BLaER1 treated with 17β-estradiol and CSF1 and Interleukin-3, amounts not matched to agents 10 nM and 100 nM (cell line): ENCODE measurements at regions not wholly inside any gene's neighbourhood (a gene's known extent, or its start where the extent isn't known, plus 50 kb on each side); places are given as distances from the start of the nearest gene placed in this dataset.

Source experiments
- H3K27ac ChIP-seq, 11 experiments: shearing (Covaris generic); formaldehyde crosslinking; 2 replicates each; pipeline ENCODE4 v1.8.1; 2022
- H3K27me3 ChIP-seq, 11 experiments: shearing (Covaris generic); formaldehyde crosslinking; 2 replicates each; pipeline ENCODE4 v1.8.1; 2022
- H3K36me3 ChIP-seq, 11 experiments: shearing (Covaris generic); formaldehyde crosslinking; 2 replicates each; pipeline ENCODE4 v1.8.1; 2022
- H3K4me1 ChIP-seq, 10 experiments: shearing (Covaris generic); formaldehyde crosslinking; 2 replicates each; pipeline ENCODE4 v1.8.1; 2022
- H3K4me2 ChIP-seq, 11 experiments: shearing (Covaris generic); formaldehyde crosslinking; 2 replicates each; pipeline ENCODE4 v1.8.1; 2022
- H3K4me3 ChIP-seq, 10 experiments: shearing (Covaris generic); formaldehyde crosslinking; 2 replicates each; pipeline ENCODE4 v1.8.1; 2022
- H3K9ac ChIP-seq, 11 experiments: shearing (Covaris generic); formaldehyde crosslinking; 2 replicates each; pipeline ENCODE4 v1.8.1; 2022
- H3K9me3 ChIP-seq, 11 experiments: shearing (Covaris generic); formaldehyde crosslinking; replicated peaks in 1 of 11; 2 replicates each; pipeline ENCODE4 v1.8.1; 2022
- H4K20me1 ChIP-seq, 11 experiments: shearing (Covaris generic); formaldehyde crosslinking; 2 replicates each; pipeline ENCODE4 v1.8.1; 2022
- Cebpa-rat ChIP-seq, 11 experiments: shearing (Covaris generic); IDR thresholded peaks; 2 replicates each; pipeline ENCODE4 v1.8.1; 2022

GRCh38 chr1:58255192-58255591 is 291.3 kb downstream of the OMA1 start:
- no peaks in the 10 kb centered on the region for H3K36me3 ChIP-seq
- peaks cover 0 to 12% (median 0%) of the 10 kb centered on the region in 10 experiments; a peak in 3 of 20 replicates for H3K4me1 ChIP-seq
- no peaks in the 10 kb centered on the region for H3K27me3 ChIP-seq
- no peak overlapping the region for H3K4me3 ChIP-seq
- H4K20me1 ChIP-seq = no peaks in the 10 kb centered on the region
- H3K27ac ChIP-seq = no peak overlapping the region
- H3K9me3 ChIP-seq = peaks cover 0 to 6% (median 5%) of the 10 kb centered on the region in 11 experiments; a peak in 14 of 22 replicates
- no peak overlapping the region for H3K9ac ChIP-seq
- H3K4me2 ChIP-seq = no peak overlapping the region
- TF ChIP-seq Cebpa-rat (IDR thresholded peaks at IDR 0.05) = no peak

- Histone ChIP-seq H3K9me3 (peaks cover 6 to 15% (median 13%) of the 10 kb centered on the region in 11 experiments; a peak in 19 of 22 replicates), H3K27ac (no peak overlapping the region), H3K27me3 (no peaks in the 10 kb centered on the region), H3K36me3 (no peaks in the 10 kb centered on the region), H3K4me1 (peaks cover 0 to 20% (median 0%) of the 10 kb centered on the region in 10 experiments; a peak in 5 of 20 replicates), H3K4me2 (peak overlapping the region in 3 of 11 experiments; percentile 1 to 14 (median 10); a peak in 4 of 22 replicates), H4K20me1 (no peaks in the 10 kb centered on the region), H3K4me3 (no peak overlapping the region), H3K9ac (no peak overlapping the region)
- TF ChIP-seq Cebpa-rat (IDR thresholded peaks at IDR 0.05) = no peak
Observed at GRCh38 chr1:58251430-58252073, 295.0 kb downstream of the OMA1 start.

- Histone ChIP-seq H3K27me3 (no peaks in the 10 kb centered on the region), H3K9me3 (peaks cover 6 to 15% (median 12%) of the 10 kb centered on the region in 11 experiments; a peak in 19 of 22 replicates), H3K36me3 (no peaks in the 10 kb centered on the region), H3K9ac (no peak overlapping the region), H3K4me2 (no peak overlapping the region), H4K20me1 (no peaks in the 10 kb centered on the region), H3K27ac (no peak overlapping the region), H3K4me3 (no peak overlapping the region), H3K4me1 (peaks cover 0 to 20% (median 0%) of the 10 kb centered on the region in 10 experiments; a peak in 5 of 20 replicates)
- no peak for TF ChIP-seq Cebpa-rat (IDR thresholded peaks at IDR 0.05)
Observed at GRCh38 chr1:58250587-58250948, 296.0 kb downstream of the OMA1 start.

GRCh38 chr1:58249737-58250586 is 296.6 kb downstream of the OMA1 start:
- H3K9ac ChIP-seq = no peak overlapping the region
- peaks cover 0 to 20% (median 0%) of the 10 kb centered on the region in 10 experiments; a peak in 5 of 20 replicates for H3K4me1 ChIP-seq
- no peaks in the 10 kb centered on the region for H3K27me3 ChIP-seq
- H3K4me3 ChIP-seq = no peak overlapping the region
- no peak overlapping the region for H3K4me2 ChIP-seq
- no peak overlapping the region for H3K27ac ChIP-seq
- H3K36me3 ChIP-seq = no peaks in the 10 kb centered on the region
- H4K20me1 ChIP-seq = no peaks in the 10 kb centered on the region
- peaks cover 6 to 15% (median 12%) of the 10 kb centered on the region in 11 experiments; a peak in 18 of 22 replicates for H3K9me3 ChIP-seq
- TF ChIP-seq Cebpa-rat (IDR thresholded peaks at IDR 0.05) = no peak

- Histone ChIP-seq H4K20me1 (no peaks in the 10 kb centered on the region), H3K4me2 (no peak overlapping the region), H3K36me3 (no peaks in the 10 kb centered on the region), H3K27me3 (no peaks in the 10 kb centered on the region), H3K4me1 (peaks cover 0 to 20% (median 0%) of the 10 kb centered on the region in 10 experiments; a peak in 5 of 20 replicates), H3K9ac (no peak overlapping the region), H3K27ac (no peak overlapping the region), H3K4me3 (no peak overlapping the region), H3K9me3 (peaks cover 6 to 15% (median 12%) of the 10 kb centered on the region in 11 experiments; a peak in 18 of 22 replicates)
- no peak for TF ChIP-seq Cebpa-rat (IDR thresholded peaks at IDR 0.05)
Observed at GRCh38 chr1:58249388-58249736, 297.2 kb downstream of the OMA1 start.

GRCh38 chr1:58248791-58249190 is 297.7 kb downstream of the OMA1 start:
- no peaks in the 10 kb centered on the region for H3K36me3 ChIP-seq
- no peak overlapping the region for H3K4me2 ChIP-seq
- H3K4me1 ChIP-seq = peaks cover 0 to 20% (median 0%) of the 10 kb centered on the region in 10 experiments; a peak in 5 of 20 replicates
- no peak overlapping the region for H3K4me3 ChIP-seq
- no peaks in the 10 kb centered on the region for H3K27me3 ChIP-seq
- no peak overlapping the region for H3K9ac ChIP-seq
- no peak overlapping the region for H3K27ac ChIP-seq
- H3K9me3 ChIP-seq = peaks cover 6 to 15% (median 12%) of the 10 kb centered on the region in 11 experiments; a peak in 18 of 22 replicates
- no peaks in the 10 kb centered on the region for H4K20me1 ChIP-seq
- no peak for TF ChIP-seq Cebpa-rat (IDR thresholded peaks at IDR 0.05)

GRCh38 chr1:58248072-58248471 is 298.5 kb downstream of the OMA1 start:
- H3K4me3 ChIP-seq = no peak overlapping the region
- peak overlapping the region in 2 of 11 experiments; percentile 10 to 49; a peak in 3 of 22 replicates for H3K4me2 ChIP-seq
- H3K36me3 ChIP-seq = no peaks in the 10 kb centered on the region
- H3K27ac ChIP-seq = no peak overlapping the region
- H4K20me1 ChIP-seq = no peaks in the 10 kb centered on the region
- H3K4me1 ChIP-seq = peaks cover 0 to 20% (median 0%) of the 10 kb centered on the region in 10 experiments; a peak in 5 of 20 replicates
- no peaks in the 10 kb centered on the region for H3K27me3 ChIP-seq
- H3K9ac ChIP-seq = no peak overlapping the region
- H3K9me3 ChIP-seq = peaks cover 6 to 15% (median 12%) of the 10 kb centered on the region in 11 experiments; a peak in 18 of 22 replicates
- no peak for TF ChIP-seq Cebpa-rat (IDR thresholded peaks at IDR 0.05)

- H3K9me3 ChIP-seq = peaks cover 6 to 15% (median 12%) of the 10 kb centered on the region in 11 experiments; a peak in 18 of 22 replicates
- no peaks in the 10 kb centered on the region for H3K36me3 ChIP-seq
- no peaks in the 10 kb centered on the region for H3K27me3 ChIP-seq
- H3K4me3 ChIP-seq = no peak overlapping the region
- no peak for TF ChIP-seq Cebpa-rat (IDR thresholded peaks at IDR 0.05)
- no peak overlapping the region for H3K27ac ChIP-seq
- H4K20me1 ChIP-seq = no peaks in the 10 kb centered on the region
- H3K9ac ChIP-seq = no peak overlapping the region
- H3K4me1 ChIP-seq = peaks cover 0 to 18% (median 0%) of the 10 kb centered on the region in 10 experiments; a peak in 5 of 20 replicates
- H3K4me2 ChIP-seq = no peak overlapping the region
Observed at GRCh38 chr1:58246549-58246948, 300.0 kb downstream of the OMA1 start.

- H3K4me3 ChIP-seq = no peak overlapping the region
- peaks cover 0 to 11% (median 0%) of the 10 kb centered on the region in 10 experiments; a peak in 4 of 20 replicates for H3K4me1 ChIP-seq
- H3K27me3 ChIP-seq = no peaks in the 10 kb centered on the region
- no peaks in the 10 kb centered on the region for H4K20me1 ChIP-seq
- no peak overlapping the region for H3K27ac ChIP-seq
- H3K9ac ChIP-seq = no peak overlapping the region
- peaks cover 5 to 6% (median 6%) of the 10 kb centered on the region in 11 experiments; a peak in 18 of 22 replicates for H3K9me3 ChIP-seq
- no peak for TF ChIP-seq Cebpa-rat (IDR thresholded peaks at IDR 0.05)
- H3K36me3 ChIP-seq = no peaks in the 10 kb centered on the region
- H3K4me2 ChIP-seq = no peak overlapping the region
Observed at GRCh38 chr1:58244872-58245271, 301.7 kb downstream of the OMA1 start.
